Ovary (tissue), 7 donors: ENCODE measurements at regions not wholly inside any gene's neighbourhood (a gene's known extent, or its start where the extent isn't known, plus 50 kb on each side); places are given as distances from the start of the nearest gene placed in this dataset.

Experiments
- DNase-seq, 5 donors: peaks; one replicate each; pipeline ENCODE4 v3.0.0-alpha.2; 2019 to 2020
- H3K27ac ChIP-seq, 2 donors: fragments of 200-600 bp; one replicate each; pipeline versions ENCODE4 v1.5.1 to v1.8.0; 2019 to 2022
- H3K27me3 ChIP-seq: fragments of 200-600 bp; one replicate; pipeline ENCODE4 v1.8.0; 2022
- H3K36me3 ChIP-seq: fragments of 200-600 bp; sonication (generic); one replicate; pipeline ENCODE4 v1.5.1; 2019
- H3K4me1 ChIP-seq: one replicate; pipeline ENCODE4 v1.8.1; 2013; ENCODE audit warnings: mild to moderate bottlenecking, moderate library complexity; ENCODE audit not compliant: insufficient read depth
- H3K4me3 ChIP-seq: fragments of 200-600 bp; sonication (generic); one replicate; pipeline ENCODE4 v1.5.1; 2017
- H3K9me3 ChIP-seq, 2 donors: fragments of 200-600 bp in 1 of 2; sonication (generic) in 1 of 2; one replicate each; pipeline versions ENCODE4 v1.5.1 to v1.8.1; 2013 to 2019; ENCODE audit warnings: mild to moderate bottlenecking in 1 of 2, moderate library complexity in 1 of 2
- EP300 ChIP-seq: sonication (generic); formaldehyde crosslinking; IDR thresholded peaks from one replicate; pipeline ENCODE4 v1.6.1; 2017; ENCODE audit warnings: antibody characterized with exemption
- POLR2A ChIP-seq: fragments of 450-650 bp; IDR thresholded peaks from one replicate; pipeline ENCODE4 v1.6.1; 2017; ENCODE audit warnings: antibody characterized with exemption, mild to moderate bottlenecking, moderate library complexity
- WGBS, 3 donors: extraction: QIAGEN DNeasy Blood & Tissue Kit in 1 of 3; methylation state at CpG; one replicate each; pipeline versions ENCODE4 v1.1.5 to v1.1.7; 2013 to 2017; 5-methylcytosine and 5-hydroxymethylcytosine counted together
- intact Hi-C, 4 donors: fragments of 100-400 bp; cut with DNase I; formaldehyde crosslinking; loops; one replicate each; pipeline versions ENCODE4 v1.11.0 to v1.15.1; 2022 to 2023
- TF ChIP-seq, protein P1 (sequence below), 3 donors: fragments of 450-650 bp in 2 of 3; fragments of 200-600 bp in 1 of 3; IDR thresholded peaks; one replicate each; pipeline versions ENCODE4 v1.5.1 to v1.8.0; 2016 to 2022; ENCODE audit warnings: antibody characterized with exemption in 3 of 3, mild to moderate bottlenecking in 1 of 3
- donor health status: DM: no; HTN: no; CAD: no; lungs with moderate emphysema.
- donor health status: DM: no; HTN: no; CAD: no.
- donor health status: Bipolar disorder and iron deficiency.
- donor health status: DM: no; HTN: no; CAD: no.
- donor health status: DM: yes; HTN: yes; CAD: no.

DNA sequence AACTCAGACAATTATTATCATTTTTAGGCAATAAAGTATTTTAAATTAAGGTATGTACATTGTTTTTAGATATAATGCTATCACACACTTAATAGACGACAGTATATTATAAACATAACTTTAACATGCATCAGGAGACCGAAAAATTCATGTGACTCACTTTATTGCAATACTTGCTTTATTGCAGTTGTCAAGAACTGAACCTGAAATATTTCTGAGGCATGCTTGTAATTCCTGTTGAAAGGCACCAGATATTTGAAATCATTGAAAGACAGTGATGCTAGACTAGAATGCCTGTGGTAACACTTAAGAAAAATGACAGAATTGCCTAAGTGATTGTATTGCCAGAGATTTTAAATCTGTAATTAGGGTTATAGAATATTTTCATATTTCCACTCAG, 175.6 kb upstream of the MAGEB2 start:
- Histone ChIP-seq H3K4me1 (no peaks in the 10 kb centered on the region), H3K27ac (no peak overlapping the region), H3K27me3 (no peaks in the 10 kb centered on the region), H3K9me3 (no peaks in the 10 kb centered on the region), H3K36me3 (no peaks in the 10 kb centered on the region), H3K4me3 (no peak overlapping the region)
- intact Hi-C loops, result no loop called here
- DNase-seq, result no peak
- no peak for TF ChIP-seq POLR2A
- TF ChIP-seq, protein P1, sequence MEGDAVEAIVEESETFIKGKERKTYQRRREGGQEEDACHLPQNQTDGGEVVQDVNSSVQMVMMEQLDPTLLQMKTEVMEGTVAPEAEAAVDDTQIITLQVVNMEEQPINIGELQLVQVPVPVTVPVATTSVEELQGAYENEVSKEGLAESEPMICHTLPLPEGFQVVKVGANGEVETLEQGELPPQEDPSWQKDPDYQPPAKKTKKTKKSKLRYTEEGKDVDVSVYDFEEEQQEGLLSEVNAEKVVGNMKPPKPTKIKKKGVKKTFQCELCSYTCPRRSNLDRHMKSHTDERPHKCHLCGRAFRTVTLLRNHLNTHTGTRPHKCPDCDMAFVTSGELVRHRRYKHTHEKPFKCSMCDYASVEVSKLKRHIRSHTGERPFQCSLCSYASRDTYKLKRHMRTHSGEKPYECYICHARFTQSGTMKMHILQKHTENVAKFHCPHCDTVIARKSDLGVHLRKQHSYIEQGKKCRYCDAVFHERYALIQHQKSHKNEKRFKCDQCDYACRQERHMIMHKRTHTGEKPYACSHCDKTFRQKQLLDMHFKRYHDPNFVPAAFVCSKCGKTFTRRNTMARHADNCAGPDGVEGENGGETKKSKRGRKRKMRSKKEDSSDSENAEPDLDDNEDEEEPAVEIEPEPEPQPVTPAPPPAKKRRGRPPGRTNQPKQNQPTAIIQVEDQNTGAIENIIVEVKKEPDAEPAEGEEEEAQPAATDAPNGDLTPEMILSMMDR (IDR thresholded peaks at IDR 0.05), result no peak
- no peak for TF ChIP-seq EP300
- WGBS, 3 donors, result 58 to 68% (median 62%) methylated on average over 2 of the region's 2 CpGs

DNA sequence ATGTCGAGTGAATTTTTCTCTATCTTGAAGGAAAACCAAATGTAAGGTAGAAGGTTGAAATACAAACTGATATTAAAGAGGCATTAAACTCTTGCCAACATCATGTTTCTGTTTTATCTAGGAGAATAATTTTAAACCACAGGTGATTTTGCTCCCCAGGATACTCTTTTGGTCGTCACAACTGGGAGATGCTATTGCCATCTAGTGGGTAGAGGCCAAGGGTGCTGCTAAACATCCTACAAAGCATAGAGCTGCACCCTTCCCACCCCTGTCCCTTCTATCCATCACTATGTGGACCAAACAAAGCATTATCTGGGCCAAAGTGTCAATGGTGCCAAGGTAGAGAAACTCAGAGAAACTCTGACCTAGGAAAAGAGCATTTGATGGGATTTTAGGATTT, 154.6 kb upstream of the MAGEB2 start:
- no peak overlapping the region for H3K27ac ChIP-seq
- no peaks in the 10 kb centered on the region for H3K36me3 ChIP-seq
- H3K4me1 ChIP-seq, result no peaks in the 10 kb centered on the region
- no peaks in the 10 kb centered on the region for H3K27me3 ChIP-seq
- no peak for DNase-seq
- TF ChIP-seq, protein P1 (IDR thresholded peaks at IDR 0.05), result no peak
- TF ChIP-seq EP300 (no peak), POLR2A (no peak)
- H3K9me3 ChIP-seq, result no peaks in the 10 kb centered on the region
- H3K4me3 ChIP-seq, result no peak overlapping the region
- intact Hi-C loops, result no loop called here
- 22 to 28% (median 26%) methylated on average over 2 of the region's 2 CpGs for WGBS, 3 donors

DNA sequence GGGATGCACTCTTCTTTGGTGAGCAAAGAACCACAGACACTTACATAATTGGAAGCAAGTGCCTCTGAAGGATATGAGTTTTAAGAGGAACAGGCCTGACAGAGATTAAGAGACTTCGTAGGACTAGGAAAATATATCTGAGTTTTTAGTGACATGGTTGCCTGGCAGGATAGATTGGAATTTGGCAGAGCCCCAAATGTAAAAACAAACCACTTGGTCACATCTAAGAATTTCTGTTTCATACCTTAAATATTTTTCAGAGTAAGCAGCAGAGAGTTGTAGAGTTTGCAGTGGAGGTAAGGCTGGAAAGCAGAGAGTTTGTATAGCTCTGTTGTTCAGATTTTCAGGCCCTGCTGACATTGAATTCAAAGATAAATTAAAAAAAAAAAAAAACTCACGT, 150.1 kb upstream of the MAGEB2 start:
- Histone ChIP-seq H3K27ac (no peak overlapping the region), H3K27me3 (no peaks in the 10 kb centered on the region), H3K9me3 (no peaks in the 10 kb centered on the region), H3K36me3 (no peaks in the 10 kb centered on the region), H3K4me1 (no peaks in the 10 kb centered on the region), H3K4me3 (no peak overlapping the region)
- DNase-seq, result no peak
- intact Hi-C loops, result no loop called here
- TF ChIP-seq, protein P1 (IDR thresholded peaks at IDR 0.05), result no peak
- TF ChIP-seq EP300 (no peak), POLR2A (no peak)
- 51 to 62% (median 55%) methylated on average over 2 of the region's 2 CpGs for WGBS, 3 donors

DNA sequence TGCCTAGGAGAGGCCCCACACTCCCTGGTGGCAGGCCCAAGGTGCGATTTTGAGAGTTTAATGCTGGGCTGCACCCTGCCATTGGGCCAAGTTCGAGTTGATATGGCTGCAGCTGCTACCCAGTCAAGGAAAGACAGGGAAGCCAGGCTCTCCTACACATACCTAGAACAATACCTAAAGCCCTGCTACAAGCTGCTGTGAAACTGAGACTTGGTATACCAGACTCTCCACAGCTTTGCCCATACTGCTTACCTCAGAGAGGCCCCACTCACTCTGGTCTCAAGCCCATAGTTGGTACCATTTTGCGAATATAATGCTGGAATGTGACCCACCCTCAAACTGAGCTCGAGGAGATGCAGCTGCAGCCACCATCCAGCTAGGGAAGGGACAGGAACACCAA, 147.7 kb upstream of the MAGEB2 start:
- no peaks in the 10 kb centered on the region for H3K36me3 ChIP-seq
- H3K4me1 ChIP-seq, result no peaks in the 10 kb centered on the region
- no peaks in the 10 kb centered on the region for H3K27me3 ChIP-seq
- intact Hi-C loops, result no loop called here
- TF ChIP-seq POLR2A (no peak), EP300 (no peak)
- TF ChIP-seq, protein P1 (IDR thresholded peaks at IDR 0.05), result no peak
- DNase-seq, result no peak
- no peak overlapping the region for H3K4me3 ChIP-seq
- WGBS, 3 donors, result 51 to 63% (median 59%) methylated on average over 4 of the region's 4 CpGs
- no peak overlapping the region for H3K27ac ChIP-seq
- no peaks in the 10 kb centered on the region for H3K9me3 ChIP-seq

DNA sequence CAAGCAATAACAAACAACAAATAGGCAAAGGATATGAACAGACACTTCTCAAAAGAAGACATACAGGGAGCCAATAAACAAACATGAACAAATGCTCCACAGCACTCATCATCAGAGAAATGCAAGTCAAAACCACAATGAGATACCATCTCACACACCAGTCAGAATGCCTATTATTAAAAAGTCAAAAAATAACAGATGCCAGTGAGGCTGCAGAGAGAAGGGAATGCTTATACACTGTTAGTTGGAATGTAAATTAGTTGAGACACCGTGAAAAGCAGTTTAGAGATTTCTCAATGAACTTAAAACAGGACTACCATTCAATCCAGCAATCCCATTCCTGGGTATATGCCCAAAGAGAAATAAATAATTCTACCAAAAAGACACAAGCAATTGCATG, 129.8 kb upstream of the MAGEB2 start:
- Histone ChIP-seq H3K36me3 (no peaks in the 10 kb centered on the region), H3K27me3 (no peaks in the 10 kb centered on the region), H3K27ac (no peak overlapping the region), H3K9me3 (no peaks in the 10 kb centered on the region), H3K4me1 (no peaks in the 10 kb centered on the region), H3K4me3 (no peak overlapping the region)
- no peak for TF ChIP-seq EP300
- no peak for TF ChIP-seq POLR2A
- TF ChIP-seq, protein P1 (IDR thresholded peaks at IDR 0.05), result no peak
- WGBS, 3 donors, result 60 to 80% (median 64%) methylated on average over 1 of the region's 1 CpG
- DNase-seq, result no peak
- intact Hi-C loops, result no loop called here
